NT2/D1 (cell line): ENCODE measurements at regions not wholly inside any gene's neighbourhood (a gene's known extent, or its start where the extent isn't known, plus 50 kb on each side); places are given as distances from the start of the nearest gene placed in this dataset.
"Not testable (repeated sequence)": the region's sequence is repeated elsewhere in the genome, so short reads cannot be mapped to it uniquely, and the experiment has no call there.

ENCODE experiments used
- DNase-seq: peaks from one replicate; pipeline ENCODE4 v3.0.0-alpha.2; 2011; ENCODE audit warnings: low read depth, low spot score
- H3K27me3 ChIP-seq: 2 replicates; pipeline ENCODE4 v1.6.0; 2011; ENCODE audit warnings: mild to moderate bottlenecking; ENCODE audit not compliant: insufficient read length, insufficient read depth
- H3K36me3 ChIP-seq: 2 replicates; pipeline ENCODE4 v1.6.1; 2011; ENCODE audit warnings: mild to moderate bottlenecking, low read length, mixed read lengths; ENCODE audit not compliant: insufficient read depth, insufficient read length
- H3K4me1 ChIP-seq: 2 replicates; pipeline ENCODE4 v1.5.1; 2011; ENCODE audit not compliant: insufficient read depth, insufficient read length
- H3K4me3 ChIP-seq: 2 replicates; pipeline ENCODE4 v1.5.1; 2011; ENCODE audit warnings: low read depth; ENCODE audit not compliant: insufficient read length
- H3K9ac ChIP-seq: 2 replicates; pipeline ENCODE4 v1.6.0; 2011; ENCODE audit warnings: low read depth; ENCODE audit not compliant: insufficient read length
- H3K9me3 ChIP-seq: 2 replicates; pipeline ENCODE4 v1.5.1; 2011; ENCODE audit warnings: mild to moderate bottlenecking, low read length; ENCODE audit not compliant: insufficient read depth
- SUZ12 ChIP-seq: IDR thresholded peaks from 2 replicates; pipeline ENCODE4 v1.6.1; 2011; ENCODE audit not compliant: insufficient read length, insufficient read depth; ENCODE audit errors: extremely low read depth
- YY1 ChIP-seq: IDR thresholded peaks from 2 replicates; pipeline ENCODE4 v1.6.1; 2011; ENCODE audit not compliant: insufficient read length, insufficient read depth
- ZNF274 ChIP-seq: IDR thresholded peaks from 2 replicates; pipeline ENCODE4 v1.6.1; 2011; ENCODE audit warnings: mild to moderate bottlenecking, low read depth, low read length

DNA sequence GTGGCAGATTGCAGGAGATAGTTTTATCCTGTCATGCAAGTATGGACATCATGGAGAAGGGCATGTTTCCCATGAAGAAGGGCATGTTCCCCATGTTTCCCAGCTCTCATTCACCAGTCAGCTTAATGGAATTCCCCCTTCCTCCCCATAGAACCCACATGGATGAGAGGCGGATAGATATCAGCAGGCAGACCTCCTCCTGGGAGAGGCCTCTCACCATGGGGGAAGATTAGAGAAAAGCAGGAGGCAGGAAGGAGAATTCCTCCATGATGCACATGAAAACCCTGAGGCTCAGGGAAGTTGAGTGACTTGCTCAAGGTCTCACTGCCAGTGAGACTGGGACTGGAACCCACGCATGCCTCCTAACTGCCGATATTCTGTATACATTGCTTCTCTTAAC, 92.9 kb upstream of the FOXN3 start:
- no peaks in the 10 kb centered on the region for H3K9me3 ChIP-seq
- H3K36me3 ChIP-seq, result no peaks in the 10 kb centered on the region
- TF ChIP-seq YY1 (no peak), SUZ12 (no peak)
- H3K9ac ChIP-seq, result no peak overlapping the region
- DNase-seq, result no peak
- H3K4me1 ChIP-seq, result no peaks in the 10 kb centered on the region
- no peaks in the 10 kb centered on the region for H3K27me3 ChIP-seq
- H3K4me3 ChIP-seq, result no peak overlapping the region

DNA sequence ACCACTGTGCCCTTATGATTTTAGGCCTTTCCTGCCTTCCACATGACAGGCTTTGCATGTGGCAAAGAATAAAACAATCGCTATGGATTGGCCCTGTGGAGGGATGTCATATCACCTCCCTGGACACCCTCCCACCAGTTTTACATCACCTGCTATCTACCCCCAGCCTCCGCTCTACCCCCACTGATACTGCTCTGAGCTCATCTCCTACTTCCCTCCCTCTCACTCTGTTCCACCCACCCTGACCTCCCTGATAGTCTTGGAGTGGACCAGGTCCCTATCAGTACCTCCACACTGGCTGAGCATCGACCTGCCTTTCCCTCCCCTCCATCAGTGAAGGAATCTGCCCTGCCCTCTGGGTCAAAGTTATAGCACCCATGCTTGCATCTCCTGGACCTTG, 91.8 kb upstream of the FOXN3 start:
- Histone ChIP-seq H3K36me3 (no peaks in the 10 kb centered on the region), H3K9ac (no peak overlapping the region), H3K9me3 (no peaks in the 10 kb centered on the region), H3K4me3 (no peak overlapping the region), H3K4me1 (no peaks in the 10 kb centered on the region), H3K27me3 (no peaks in the 10 kb centered on the region)
- TF ChIP-seq ZNF274, result no peak
- TF ChIP-seq SUZ12, result no peak
- no peak for TF ChIP-seq YY1
- DNase-seq, result no peak

DNA sequence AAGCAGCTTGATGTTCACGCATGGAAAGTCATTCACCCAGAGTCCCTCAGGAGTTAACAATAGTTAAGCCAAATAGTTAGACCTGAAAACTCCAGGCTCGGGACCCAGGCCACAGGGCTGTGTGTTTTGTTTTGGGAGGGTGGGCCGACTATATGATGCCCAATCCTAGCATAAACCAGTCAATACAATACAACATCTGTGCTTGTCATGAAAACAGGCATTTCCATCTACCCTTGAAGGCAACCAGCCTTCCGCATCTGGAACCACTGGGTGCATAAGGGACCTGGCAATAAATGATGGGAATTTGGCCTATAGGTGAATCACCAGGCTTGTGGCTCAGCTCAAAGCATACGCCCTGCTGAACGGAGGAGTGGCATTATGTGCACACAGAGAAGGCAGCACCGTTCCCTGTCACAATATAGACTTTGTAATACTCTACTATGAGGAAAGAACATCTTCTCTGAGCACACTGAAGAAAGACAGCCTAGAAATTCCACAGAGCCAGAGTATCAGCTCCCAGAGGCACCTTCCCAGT, 91.0 kb upstream of the FOXN3 start:
- Histone ChIP-seq H3K27me3 (no peaks in the 10 kb centered on the region), H3K4me1 (no peaks in the 10 kb centered on the region), H3K36me3 (no peaks in the 10 kb centered on the region), H3K9me3 (no peaks in the 10 kb centered on the region), H3K9ac (no peak overlapping the region), H3K4me3 (no peak overlapping the region)
- TF ChIP-seq YY1, result no peak
- no peak for DNase-seq

DNA sequence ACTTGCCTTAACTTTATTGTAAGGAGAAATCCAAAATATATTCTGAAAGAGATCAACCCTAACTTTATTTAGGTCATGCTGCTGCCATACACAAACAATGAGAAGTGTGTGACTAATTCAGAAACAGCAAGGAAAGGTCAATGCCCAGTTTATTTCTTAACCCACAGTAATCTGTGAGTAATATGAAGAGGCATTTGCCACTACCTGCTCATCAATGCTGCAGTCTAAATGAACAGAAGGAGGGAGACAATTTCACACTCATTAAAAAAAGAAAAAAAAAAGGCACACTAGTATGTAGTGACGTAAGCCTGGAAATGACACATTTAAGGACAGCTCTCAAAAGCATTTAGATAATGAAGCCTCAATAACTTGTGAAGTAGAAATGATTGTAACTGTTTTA, 90.5 kb upstream of the FOXN3 start:
- no peak for DNase-seq
- H3K27me3 ChIP-seq, result no peaks in the 10 kb centered on the region
- H3K4me1 ChIP-seq, result no peaks in the 10 kb centered on the region
- no peak for TF ChIP-seq ZNF274
- no peak for TF ChIP-seq YY1
- TF ChIP-seq SUZ12, result no peak
- no peaks in the 10 kb centered on the region for H3K36me3 ChIP-seq
- no peak overlapping the region for H3K4me3 ChIP-seq
- H3K9me3 ChIP-seq, result no peaks in the 10 kb centered on the region
- no peak overlapping the region for H3K9ac ChIP-seq

DNA sequence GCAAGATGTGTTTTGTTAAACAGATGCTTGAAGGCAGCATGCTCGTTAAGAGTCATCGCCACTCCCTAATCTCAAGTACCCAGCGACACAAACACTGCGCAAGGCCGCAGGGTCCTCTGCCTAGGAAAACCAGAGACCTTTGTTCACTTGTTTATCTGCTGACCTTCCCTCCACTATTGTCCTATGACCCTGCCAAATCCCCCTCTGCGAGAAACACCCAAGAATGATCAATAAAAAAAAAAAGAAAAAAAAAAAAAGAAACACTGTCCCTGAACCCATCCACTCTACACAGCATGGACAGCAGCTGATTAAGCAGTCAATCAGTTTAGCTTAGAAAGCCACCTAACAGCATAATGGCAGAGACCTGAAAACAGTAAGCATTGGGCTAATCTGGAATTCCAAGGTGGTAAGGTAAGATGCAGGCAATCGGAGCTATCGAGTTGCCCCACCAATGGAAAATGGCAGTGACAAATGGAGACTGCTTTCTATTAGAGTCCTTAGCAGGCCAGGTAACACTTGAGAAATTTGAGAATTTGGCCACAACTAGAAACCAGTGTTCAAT, 89.9 kb upstream of the FOXN3 start:
- not testable (repeated sequence) for H3K36me3 ChIP-seq, H3K4me3 ChIP-seq, H3K9ac ChIP-seq, DNase-seq, H3K4me1 ChIP-seq, H3K9me3 ChIP-seq, H3K27me3 ChIP-seq

DNA sequence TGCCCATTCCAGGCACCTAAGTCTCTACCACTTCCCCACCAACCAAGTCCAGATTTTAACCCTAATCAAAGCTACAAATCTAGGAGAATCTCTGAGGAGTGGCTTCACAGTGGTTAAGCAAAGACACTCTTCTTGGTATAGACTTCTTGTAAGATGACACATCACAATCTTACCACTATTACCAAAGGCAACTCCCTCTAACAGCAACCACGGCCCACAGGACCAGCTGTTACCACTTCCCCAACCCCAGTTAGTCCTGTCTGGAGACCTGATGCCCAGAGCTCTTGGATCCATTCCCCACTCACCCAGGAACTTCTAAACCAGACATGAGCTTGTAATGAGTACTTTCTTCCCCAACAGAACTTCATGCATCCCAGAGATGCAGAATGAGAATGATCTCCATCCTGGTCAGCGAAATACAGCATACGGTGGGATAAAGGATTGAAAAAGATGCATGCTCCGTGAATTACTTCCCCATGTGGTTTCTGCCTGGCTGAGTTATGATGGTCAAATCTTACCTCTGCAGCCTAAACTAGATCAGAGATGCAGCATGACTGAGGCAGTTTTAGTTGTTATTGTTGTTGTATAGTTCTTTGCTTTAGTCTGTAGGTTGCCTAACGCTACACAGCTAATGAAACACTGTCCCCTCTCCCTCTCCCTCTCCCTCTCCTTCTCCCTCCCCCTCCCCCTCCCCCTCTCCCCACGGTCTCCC, 87.7 kb upstream of the FOXN3 start:
- no peaks in the 10 kb centered on the region for H3K36me3 ChIP-seq
- TF ChIP-seq ZNF274 (no peak), SUZ12 (no peak), YY1 (no peak)
- no peak overlapping the region for H3K9ac ChIP-seq
- no peak overlapping the region for H3K4me3 ChIP-seq
- H3K27me3 ChIP-seq, result no peaks in the 10 kb centered on the region
- H3K4me1 ChIP-seq, result no peaks in the 10 kb centered on the region
- H3K9me3 ChIP-seq, result no peaks in the 10 kb centered on the region
- DNase-seq, result no peak

DNA sequence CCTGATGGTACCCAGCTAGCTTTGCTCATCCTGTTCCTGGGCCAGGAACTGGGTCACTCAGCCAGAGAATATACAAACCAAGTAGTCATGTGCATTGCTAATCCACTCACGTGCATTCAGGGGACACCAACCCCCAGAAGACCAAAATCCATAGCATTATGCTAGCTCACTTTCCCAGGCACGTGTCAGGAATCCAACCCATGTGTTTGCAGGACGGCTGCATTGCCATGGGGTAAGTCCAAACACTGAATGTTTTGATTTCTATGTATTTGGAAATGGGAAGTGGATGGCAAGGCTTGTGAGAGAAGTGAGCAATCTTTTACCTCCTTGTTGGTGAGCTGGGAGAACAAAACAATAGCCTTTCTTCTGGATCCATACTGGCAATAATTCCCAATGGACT, 87.1 kb upstream of the FOXN3 start:
- H3K27me3 ChIP-seq, result no peaks in the 10 kb centered on the region
- DNase-seq, result no peak
- H3K9me3 ChIP-seq, result no peaks in the 10 kb centered on the region
- H3K4me3 ChIP-seq, result no peak overlapping the region
- H3K9ac ChIP-seq, result no peak overlapping the region
- H3K36me3 ChIP-seq, result no peaks in the 10 kb centered on the region
- TF ChIP-seq ZNF274, result no peak
- TF ChIP-seq YY1, result no peak
- no peak for TF ChIP-seq SUZ12
- no peaks in the 10 kb centered on the region for H3K4me1 ChIP-seq
